Gastroesophageal sphincter (tissue), 3 donors: ENCODE measurements at regions not wholly inside any gene's neighbourhood (a gene's known extent, or its start where the extent isn't known, plus 50 kb on each side); places are given as distances from the start of the nearest gene placed in this dataset.

Experiments
- EP300 ChIP-seq: sonication (generic); formaldehyde crosslinking; IDR thresholded peaks from one replicate; pipeline ENCODE4 v1.6.1; 2017; ENCODE audit warnings: antibody characterized with exemption, mild to moderate bottlenecking
- POLR2A ChIP-seq, 2 donors: fragments of 450-650 bp; IDR thresholded peaks; one replicate each; pipeline ENCODE4 v1.6.1; 2017; ENCODE audit warnings: antibody characterized with exemption in 2 of 2, mild to moderate bottlenecking in 2 of 2, moderate library complexity in 1 of 2
- TF ChIP-seq, protein P1 (sequence below), 4 experiments: fragments of 200-600 bp in 2 of 4; fragments of 450-650 bp in 2 of 4; sonication (generic) in 1 of 4; IDR thresholded peaks; one replicate each; pipeline ENCODE4 v1.5.1; 2017 to 2019; ENCODE audit warnings: antibody characterized with exemption in 4 of 4, mild to moderate bottlenecking in 2 of 4, moderate library complexity in 2 of 4

DNA sequence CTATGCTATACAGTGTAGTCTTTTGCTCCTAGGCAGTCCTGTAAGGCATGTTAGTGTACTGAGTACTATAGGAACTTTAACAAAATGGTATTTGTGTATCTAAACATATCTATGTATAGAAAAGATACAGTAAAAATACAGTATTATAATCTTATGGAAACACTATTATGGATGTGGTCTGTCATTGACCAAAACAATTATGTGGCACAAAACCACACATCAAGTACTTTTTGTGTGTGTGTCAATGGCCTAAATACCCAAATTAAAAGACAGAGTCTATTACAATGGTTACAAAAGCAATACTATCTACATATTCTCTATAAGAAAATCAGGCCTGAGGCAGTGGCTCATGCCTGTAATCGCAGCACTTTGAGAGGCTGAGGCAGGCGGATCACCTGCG is 610.2 kb upstream of the NDST4 start:
- no peak for TF ChIP-seq POLR2A (IDR thresholded peaks at IDR 0.05)
- TF ChIP-seq, protein P1, sequence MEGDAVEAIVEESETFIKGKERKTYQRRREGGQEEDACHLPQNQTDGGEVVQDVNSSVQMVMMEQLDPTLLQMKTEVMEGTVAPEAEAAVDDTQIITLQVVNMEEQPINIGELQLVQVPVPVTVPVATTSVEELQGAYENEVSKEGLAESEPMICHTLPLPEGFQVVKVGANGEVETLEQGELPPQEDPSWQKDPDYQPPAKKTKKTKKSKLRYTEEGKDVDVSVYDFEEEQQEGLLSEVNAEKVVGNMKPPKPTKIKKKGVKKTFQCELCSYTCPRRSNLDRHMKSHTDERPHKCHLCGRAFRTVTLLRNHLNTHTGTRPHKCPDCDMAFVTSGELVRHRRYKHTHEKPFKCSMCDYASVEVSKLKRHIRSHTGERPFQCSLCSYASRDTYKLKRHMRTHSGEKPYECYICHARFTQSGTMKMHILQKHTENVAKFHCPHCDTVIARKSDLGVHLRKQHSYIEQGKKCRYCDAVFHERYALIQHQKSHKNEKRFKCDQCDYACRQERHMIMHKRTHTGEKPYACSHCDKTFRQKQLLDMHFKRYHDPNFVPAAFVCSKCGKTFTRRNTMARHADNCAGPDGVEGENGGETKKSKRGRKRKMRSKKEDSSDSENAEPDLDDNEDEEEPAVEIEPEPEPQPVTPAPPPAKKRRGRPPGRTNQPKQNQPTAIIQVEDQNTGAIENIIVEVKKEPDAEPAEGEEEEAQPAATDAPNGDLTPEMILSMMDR (IDR thresholded peaks at IDR 0.05), result no peak
- no peak for TF ChIP-seq EP300
